ENCODE measurements at regions not wholly inside any gene's neighbourhood (a gene's known extent, or its start where the extent isn't known, plus 50 kb on each side); places are given as distances from the start of the nearest gene placed in this dataset.
"Not testable (repeated sequence)": the region's sequence is repeated elsewhere in the genome, so short reads cannot be mapped to it uniquely, and the experiment has no call there.

DNA sequence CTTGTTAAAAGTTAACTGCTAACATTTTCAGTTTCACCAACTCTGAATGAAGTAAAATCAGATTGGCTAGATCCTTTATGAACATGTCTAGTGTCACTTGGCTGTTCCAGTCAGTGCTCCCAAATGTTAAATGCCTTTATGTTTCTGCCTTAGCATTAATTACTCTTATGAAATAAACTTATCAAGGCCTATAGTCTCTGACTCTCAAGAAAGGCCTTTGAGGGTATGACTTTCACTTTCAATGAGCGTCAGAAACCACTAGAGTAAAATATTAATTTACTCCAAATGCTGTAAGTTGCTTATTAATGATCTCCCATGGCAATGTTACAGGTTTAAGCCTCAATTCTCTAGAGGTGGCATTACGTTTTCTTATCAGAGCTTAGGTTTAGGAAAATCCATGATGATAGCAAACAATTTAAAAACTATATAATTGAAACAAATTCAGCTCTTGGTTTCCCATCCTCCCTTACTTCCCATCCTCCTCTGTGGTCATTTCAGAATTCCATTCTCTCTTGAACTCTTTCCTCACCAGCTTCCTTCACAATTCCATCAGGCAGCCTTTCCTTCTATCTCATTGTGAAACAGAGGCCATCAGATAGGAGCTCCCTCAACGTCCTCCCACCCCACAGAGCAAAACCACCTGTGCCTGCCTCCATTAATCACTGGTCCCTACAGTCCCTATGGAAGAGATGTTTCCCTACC lies 108.6 kb upstream of the COP1 start:
- TF ChIP-seq, protein P1, sequence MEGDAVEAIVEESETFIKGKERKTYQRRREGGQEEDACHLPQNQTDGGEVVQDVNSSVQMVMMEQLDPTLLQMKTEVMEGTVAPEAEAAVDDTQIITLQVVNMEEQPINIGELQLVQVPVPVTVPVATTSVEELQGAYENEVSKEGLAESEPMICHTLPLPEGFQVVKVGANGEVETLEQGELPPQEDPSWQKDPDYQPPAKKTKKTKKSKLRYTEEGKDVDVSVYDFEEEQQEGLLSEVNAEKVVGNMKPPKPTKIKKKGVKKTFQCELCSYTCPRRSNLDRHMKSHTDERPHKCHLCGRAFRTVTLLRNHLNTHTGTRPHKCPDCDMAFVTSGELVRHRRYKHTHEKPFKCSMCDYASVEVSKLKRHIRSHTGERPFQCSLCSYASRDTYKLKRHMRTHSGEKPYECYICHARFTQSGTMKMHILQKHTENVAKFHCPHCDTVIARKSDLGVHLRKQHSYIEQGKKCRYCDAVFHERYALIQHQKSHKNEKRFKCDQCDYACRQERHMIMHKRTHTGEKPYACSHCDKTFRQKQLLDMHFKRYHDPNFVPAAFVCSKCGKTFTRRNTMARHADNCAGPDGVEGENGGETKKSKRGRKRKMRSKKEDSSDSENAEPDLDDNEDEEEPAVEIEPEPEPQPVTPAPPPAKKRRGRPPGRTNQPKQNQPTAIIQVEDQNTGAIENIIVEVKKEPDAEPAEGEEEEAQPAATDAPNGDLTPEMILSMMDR (IDR thresholded peaks at IDR 0.05; ENCODE audit: borderline replicate concordance, control extremely low read depth, extremely low read depth, insufficient read depth, missing control alignments): no peak
- DNase-seq (ENCODE audit: low spot score): peak; percentile 6
- in situ Hi-C loops (cut with MboI; ENCODE audit: low sequenced_read_pairs, unreplicated experiment): no loop called here

DNA sequence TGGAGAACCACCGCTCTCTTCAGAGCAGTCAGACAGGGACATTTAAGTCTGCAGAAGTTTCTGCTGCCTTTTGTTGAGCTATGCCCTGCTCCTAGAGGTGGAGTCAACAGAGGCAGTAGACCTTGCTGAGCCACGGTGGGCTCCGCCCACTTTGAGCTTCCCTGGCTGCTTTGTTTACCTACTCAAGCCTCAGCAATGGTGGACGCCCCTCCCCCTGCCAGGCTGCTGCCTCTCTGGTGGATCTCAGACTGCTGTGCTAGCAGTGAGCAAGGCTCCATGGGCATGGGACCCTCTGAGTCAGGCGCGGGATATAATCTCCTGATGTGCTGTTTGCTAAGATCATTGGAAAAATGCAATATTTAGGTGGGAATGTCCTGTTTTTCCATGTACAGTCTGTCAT lies 89.5 kb upstream of the COP1 start:
- DNase-seq (ENCODE audit: low spot score); in situ Hi-C loops (cut with MboI; ENCODE audit: low sequenced_read_pairs, unreplicated experiment): not testable (repeated sequence)

DNA sequence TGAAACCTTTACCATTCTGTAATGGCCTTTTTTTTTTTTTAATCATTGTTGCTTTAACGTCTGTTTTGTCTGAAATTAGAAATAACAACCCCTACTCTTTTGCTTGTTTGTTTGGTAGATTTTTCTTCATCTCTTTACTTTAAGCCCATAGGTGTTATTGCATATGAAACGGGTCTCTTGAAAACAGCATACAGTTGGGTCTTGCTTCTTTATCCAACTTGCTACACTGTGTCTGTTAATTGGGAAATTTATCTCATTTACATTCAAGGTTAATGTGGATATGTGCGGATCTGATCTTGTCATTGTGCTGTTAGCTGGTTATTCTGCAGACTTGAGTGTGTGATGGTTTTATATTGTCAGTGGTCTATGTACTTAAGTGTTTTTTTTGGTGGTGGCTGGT lies 78.9 kb upstream of the COP1 start:
- in situ Hi-C loops (cut with MboI; ENCODE audit: low sequenced_read_pairs, unreplicated experiment): no loop called here
- DNase-seq (ENCODE audit: low spot score): no peak
- TF ChIP-seq, protein P1 (IDR thresholded peaks at IDR 0.05; ENCODE audit: borderline replicate concordance, control extremely low read depth, extremely low read depth, insufficient read depth, missing control alignments): no peak

DNA sequence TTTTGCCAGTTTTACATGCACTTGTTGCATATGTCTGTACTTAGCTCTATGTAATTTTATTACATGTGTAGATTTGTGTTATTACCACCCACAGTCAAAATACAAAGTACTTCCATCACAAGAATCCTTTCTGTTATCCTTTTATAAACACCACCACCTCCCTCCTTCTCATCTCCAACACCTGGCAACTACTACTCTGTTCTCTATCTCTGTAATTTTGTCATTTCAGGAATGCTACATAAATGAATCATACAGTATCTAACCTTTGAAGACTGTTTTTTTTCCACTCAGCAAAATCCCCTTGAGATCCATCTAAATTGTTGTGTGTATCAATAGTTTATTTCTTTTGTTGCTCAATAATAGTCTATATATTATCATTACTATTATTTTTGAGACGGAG lies 64.5 kb upstream of the COP1 start:
- in situ Hi-C loops (cut with MboI; ENCODE audit: low sequenced_read_pairs, unreplicated experiment): no loop called here
- TF ChIP-seq, protein P1 (IDR thresholded peaks at IDR 0.05; ENCODE audit: borderline replicate concordance, control extremely low read depth, extremely low read depth, insufficient read depth, missing control alignments): no peak
- no peak for DNase-seq (ENCODE audit: low spot score)

Measured in GM13976 (cell line).